T-cell (primary cell): ENCODE measurements at regions not wholly inside any gene's neighbourhood (a gene's known extent, or its start where the extent isn't known, plus 50 kb on each side); places are given as distances from the start of the nearest gene placed in this dataset.

Source experiments
- ATAC-seq, 4 experiments: fragments of 200-7000 bp in 3 of 4; fragments of 150-1000 bp in 1 of 4; cut with Tn5 transposase; replicated peaks in 1 of 4; 1 replicate in 3 of 4; 2 replicates in 1 of 4; pipeline ENCODE4 v1.10.0; 2021; ENCODE audit warnings: moderate library complexity in 3 of 4, mild to moderate bottlenecking in 2 of 4, moderate number of reproducible peaks in 1 of 4
- CTCF ChIA-PET, 2 donors: fragments of 300-600 bp; sonication (Branson Sonifier 250); formaldehyde crosslinking; loops; one replicate each; lab custom pipeline; 2022; ENCODE audit warnings: antibody characterized with exemption in 2 of 2; lab: Charles Lee
- POLR2A ChIA-PET, 2 donors: fragments of 300-600 bp; sonication (Branson Sonifier 250); formaldehyde crosslinking; loops; one replicate each; lab custom pipeline; 2022; ENCODE audit warnings: antibody characterized with exemption in 2 of 2; lab: Charles Lee
- DNase-seq, 35 experiments: peaks; one replicate each; pipeline versions ENCODE4 v3.0.0 to v3.0.0-alpha.2; 2013 to 2023
- H3K27ac ChIP-seq: one replicate; pipeline ENCODE4 v1.5.1; 2013; ENCODE audit warnings: low read length
- H3K27me3 ChIP-seq, 2 experiments: replicated peaks in 1 of 2; 1 replicate in 1 of 2; 2 replicates in 1 of 2; pipeline versions ENCODE4 v1.6.1 to v1.7.0; 2013; ENCODE audit warnings: low read length in 1 of 2, mixed read lengths in 1 of 2; ENCODE audit not compliant: control insufficient read depth in 2 of 2, insufficient read depth in 2 of 2; ENCODE audit errors: extremely low read depth in 1 of 2
- H3K36me3 ChIP-seq, 2 donors: 1 replicate in 1 of 2; 2 replicates in 1 of 2; pipeline versions ENCODE4 v1.6.1 to v1.7.0; 2013; ENCODE audit warnings: low read length in 1 of 2; ENCODE audit not compliant: control insufficient read depth in 2 of 2, insufficient read depth in 1 of 2; ENCODE audit errors: extremely low read depth in 1 of 2
- H3K4me1 ChIP-seq, 2 experiments: 1 replicate in 1 of 2; 2 replicates in 1 of 2; pipeline versions ENCODE4 v1.6.1 to v1.7.0; 2013; ENCODE audit warnings: low read length in 2 of 2, mixed read lengths in 1 of 2; ENCODE audit not compliant: insufficient read depth in 2 of 2, control insufficient read depth in 1 of 2; ENCODE audit errors: extremely low read depth in 1 of 2
- H3K4me3 ChIP-seq, 2 donors: 1 replicate in 1 of 2; 2 replicates in 1 of 2; pipeline versions ENCODE4 v1.5.1 to v1.7.0; 2013; ENCODE audit warnings: mild to moderate bottlenecking in 2 of 2, low read length in 1 of 2, moderate library complexity in 1 of 2; ENCODE audit not compliant: control insufficient read depth in 1 of 2; ENCODE audit errors: extremely low read depth in 1 of 2
- H3K9me3 ChIP-seq: 2 replicates; pipeline ENCODE4 v1.7.0; 2013
- H3K27ac Mint-ChIP-seq, 2 donors: one replicate each; pipeline ENCODE4 v1.8.0; 2020 to 2021; ENCODE audit warnings: mild to moderate bottlenecking in 2 of 2, mixed read lengths in 2 of 2
- H3K27me3 Mint-ChIP-seq, 2 donors: one replicate each; pipeline ENCODE4 v1.8.0; 2021 to 2022; ENCODE audit warnings: mixed read lengths in 2 of 2
- H3K36me3 Mint-ChIP-seq: one replicate; pipeline ENCODE4 v1.8.0; 2021; ENCODE audit warnings: mixed read lengths
- H3K4me1 Mint-ChIP-seq, 3 donors: one replicate each; pipeline ENCODE4 v1.8.0; 2020 to 2022; ENCODE audit warnings: mixed read lengths in 3 of 3, mild to moderate bottlenecking in 1 of 3
- H3K4me3 Mint-ChIP-seq, 3 donors: one replicate each; pipeline ENCODE4 v1.8.0; 2020 to 2022; ENCODE audit warnings: mild to moderate bottlenecking in 3 of 3, mixed read lengths in 3 of 3, moderate library complexity in 3 of 3
- H3K9me3 Mint-ChIP-seq, 3 donors: one replicate each; pipeline ENCODE4 v1.8.0; 2020 to 2022; ENCODE audit warnings: mixed read lengths in 3 of 3
- WGBS: methylation state at CpG from one replicate; pipeline ENCODE4 v1.1.5; 2013; ENCODE audit warnings: missing lambda C conversion rate; ENCODE audit not compliant: insufficient coverage; 5-methylcytosine and 5-hydroxymethylcytosine counted together

- no peaks in the 10 kb centered on the region for H3K27me3 Mint-ChIP-seq
- H3K27ac Mint-ChIP-seq, result no peak overlapping the region
- Histone ChIP-seq H3K27me3 (no peaks in the 10 kb centered on the region), H3K27ac (no peak overlapping the region), H3K36me3 (no peaks in the 10 kb centered on the region), H3K4me1 (no peaks in the 10 kb centered on the region), H3K4me3 (no peak overlapping the region), H3K9me3 (no peaks in the 10 kb centered on the region)
- no peaks in the 10 kb centered on the region for H3K36me3 Mint-ChIP-seq
- ChIA-PET CTCF (no interaction called here), POLR2A (interaction anchor here in 1 of 2 donors (0.7 kb wide), 1 partner anchor 12 kb away, joined by 3 read pairs; no protein-coding TSS in a partner anchor)
- H3K4me1 Mint-ChIP-seq, result no peaks in the 10 kb centered on the region
- ATAC-seq, result no peak
- no CpG with 5 or more reads among the region's 1 CpG for WGBS
- H3K4me3 Mint-ChIP-seq, result no peak overlapping the region
- H3K9me3 Mint-ChIP-seq, result peaks cover 3 to 11% (median 8%) of the 10 kb centered on the region in 3 donors
- DNase-seq, result no peak
Observed at GRCh38 chr5:120767178-120767820, 303.2 kb downstream of the PRR16 start.

DNA sequence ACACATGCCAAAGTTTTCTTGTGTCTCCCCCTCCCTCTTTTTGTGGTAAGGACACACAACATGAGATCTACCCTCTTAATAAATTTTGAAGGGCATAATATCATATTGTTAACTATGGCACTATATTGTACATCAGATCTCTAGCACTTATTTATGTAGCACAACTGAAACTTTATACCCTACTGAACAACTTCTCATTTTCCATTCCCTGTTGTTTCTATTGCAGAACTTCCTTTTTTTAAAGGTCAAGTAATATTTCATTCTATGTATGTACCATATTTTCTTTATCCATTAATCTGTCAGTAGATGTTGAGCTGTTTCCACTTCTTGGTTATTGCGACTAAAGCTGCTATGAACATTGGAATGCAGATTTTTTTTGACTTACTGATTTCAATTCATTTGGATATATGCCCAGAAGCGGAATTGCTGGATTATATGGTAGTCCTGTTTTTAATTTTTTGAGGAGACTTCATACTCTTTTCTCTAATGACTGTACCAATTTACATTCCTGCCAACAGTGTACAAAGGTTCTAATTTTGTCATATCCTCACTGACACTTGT, 305.3 kb downstream of the PRR16 start:
- H3K27me3 ChIP-seq, result no peaks in the 10 kb centered on the region
- DNase-seq (no peak), ATAC-seq (no peak)
- Mint-ChIP-seq H3K36me3 (no peaks in the 10 kb centered on the region), H3K9me3 (peaks cover 3 to 15% (median 5%) of the 10 kb centered on the region in 3 donors), H3K27me3 (no peaks in the 10 kb centered on the region), H3K27ac (no peak overlapping the region), H3K4me1 (no peaks in the 10 kb centered on the region), H3K4me3 (no peak overlapping the region)
- H3K27ac ChIP-seq, result no peak overlapping the region
- WGBS, result no CpG with 5 or more reads among the region's 2 CpGs
- H3K9me3 ChIP-seq, result no peaks in the 10 kb centered on the region
- CTCF ChIA-PET, result no interaction called here
- H3K4me1 ChIP-seq, result no peaks in the 10 kb centered on the region
- no peak overlapping the region for H3K4me3 ChIP-seq
- POLR2A ChIA-PET, result no interaction called here
- no peaks in the 10 kb centered on the region for H3K36me3 ChIP-seq

DNA sequence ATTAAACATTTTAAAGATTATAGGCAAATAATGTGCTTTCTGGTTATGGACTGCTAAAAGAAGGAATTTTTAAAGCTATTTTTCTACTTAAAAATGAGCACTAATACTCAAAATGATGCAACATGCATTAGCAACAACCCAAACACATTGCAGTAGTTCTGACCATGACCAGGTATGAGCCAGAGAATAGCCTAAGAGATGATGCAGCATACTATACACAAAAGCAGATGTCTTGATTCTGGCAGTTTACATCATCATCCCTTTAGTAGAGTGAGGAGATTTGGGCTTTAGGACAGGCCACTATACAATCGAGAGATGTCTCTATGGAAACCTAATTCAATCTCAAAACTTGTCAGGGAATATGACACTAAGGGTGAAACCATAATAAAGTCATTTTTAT, 307.1 kb downstream of the PRR16 start:
- ChIA-PET POLR2A (no interaction called here), CTCF (no interaction called here)
- no peaks in the 10 kb centered on the region for H3K4me1 ChIP-seq
- H3K36me3 Mint-ChIP-seq, result no peaks in the 10 kb centered on the region
- no peak overlapping the region for H3K4me3 Mint-ChIP-seq
- H3K27me3 ChIP-seq, result no peaks in the 10 kb centered on the region
- H3K36me3 ChIP-seq, result no peaks in the 10 kb centered on the region
- DNase-seq (no peak), ATAC-seq (no peak)
- H3K4me3 ChIP-seq, result no peak overlapping the region
- peaks cover 4 to 15% (median 10%) of the 10 kb centered on the region in 3 donors for H3K9me3 Mint-ChIP-seq
- H3K4me1 Mint-ChIP-seq, result no peaks in the 10 kb centered on the region
- no peaks in the 10 kb centered on the region for H3K27me3 Mint-ChIP-seq
- H3K27ac ChIP-seq, result no peak overlapping the region
- whole genome bisulfite sequencing, result no CpG with 5 or more reads among the region's 1 CpG
- no peak overlapping the region for H3K27ac Mint-ChIP-seq
- no peaks in the 10 kb centered on the region for H3K9me3 ChIP-seq

- H3K27me3 ChIP-seq, result no peaks in the 10 kb centered on the region
- no peak for DNase-seq
- Mint-ChIP-seq H3K36me3 (no peaks in the 10 kb centered on the region), H3K4me3 (no peak overlapping the region), H3K27me3 (no peaks in the 10 kb centered on the region), H3K9me3 (peaks cover 5 to 15% (median 14%) of the 10 kb centered on the region in 3 donors), H3K4me1 (no peaks in the 10 kb centered on the region), H3K27ac (no peak overlapping the region)
- ChIA-PET POLR2A (interaction anchor here in 1 of 2 donors (0.6 to 0.7 kb wide), 2 partner anchors 11 to 13 kb away, joined by 3 read pairs; no protein-coding TSS in a partner anchor), CTCF (interaction anchor here in 1 of 2 donors (0.6 kb wide), 1 partner anchor 39 kb away, joined by 3 read pairs; no protein-coding TSS in a partner anchor)
- WGBS, result 83% methylated on average over 2 of the region's 7 CpGs
- no peaks in the 10 kb centered on the region for H3K36me3 ChIP-seq
- no peak overlapping the region for H3K27ac ChIP-seq
- no peak overlapping the region for H3K4me3 ChIP-seq
- ATAC-seq, result no peak
- no peaks in the 10 kb centered on the region for H3K4me1 ChIP-seq
- no peaks in the 10 kb centered on the region for H3K9me3 ChIP-seq
Observed at GRCh38 chr5:120778491-120779484, 314.7 kb downstream of the PRR16 start.

GRCh38 chr5:120779674-120780073, 315.6 kb downstream of the PRR16 start:
- H3K27ac ChIP-seq, result no peak overlapping the region
- H3K27me3 Mint-ChIP-seq, result no peaks in the 10 kb centered on the region
- ATAC-seq, result no peak
- ChIA-PET CTCF (no interaction called here), POLR2A (interaction anchor here in 1 of 2 donors (0.7 kb wide), 1 partner anchor 14 kb away, joined by 3 read pairs; no protein-coding TSS in a partner anchor)
- H3K4me3 Mint-ChIP-seq, result no peak overlapping the region
- H3K9me3 Mint-ChIP-seq, result peaks cover 10 to 17% (median 15%) of the 10 kb centered on the region in 3 donors
- no peak for DNase-seq
- no CpG with 5 or more reads among the region's 2 CpGs for WGBS
- no peaks in the 10 kb centered on the region for H3K4me1 ChIP-seq
- H3K36me3 ChIP-seq, result no peaks in the 10 kb centered on the region
- H3K27ac Mint-ChIP-seq, result no peak overlapping the region
- H3K4me3 ChIP-seq, result no peak overlapping the region
- H3K36me3 Mint-ChIP-seq, result no peaks in the 10 kb centered on the region
- H3K9me3 ChIP-seq, result no peaks in the 10 kb centered on the region
- no peaks in the 10 kb centered on the region for H3K4me1 Mint-ChIP-seq
- H3K27me3 ChIP-seq, result no peaks in the 10 kb centered on the region

GRCh38 chr5:120788481-120788880, 324.4 kb downstream of the PRR16 start:
- Mint-ChIP-seq H3K27ac (no peak overlapping the region), H3K27me3 (no peaks in the 10 kb centered on the region), H3K9me3 (peaks cover 5 to 9% (median 6%) of the 10 kb centered on the region in 3 donors), H3K4me3 (no peak overlapping the region), H3K36me3 (no peaks in the 10 kb centered on the region), H3K4me1 (no peaks in the 10 kb centered on the region)
- no peak for DNase-seq
- Histone ChIP-seq H3K4me1 (no peaks in the 10 kb centered on the region), H3K27ac (no peak overlapping the region), H3K9me3 (no peaks in the 10 kb centered on the region), H3K4me3 (no peak overlapping the region), H3K27me3 (no peaks in the 10 kb centered on the region), H3K36me3 (no peaks in the 10 kb centered on the region)
- no CpG with 5 or more reads among the region's 1 CpG for WGBS
- ChIA-PET POLR2A (no interaction called here), CTCF (no interaction called here)
- no peak for ATAC-seq
